Epithelial cell of proximal tubule (primary cell): ENCODE measurements at regions not wholly inside any gene's neighbourhood (a gene's known extent, or its start where the extent isn't known, plus 50 kb on each side); places are given as distances from the start of the nearest gene placed in this dataset.

Experiments
- DNase-seq: peaks from one replicate; pipeline ENCODE4 v3.0.0-alpha.2; 2011; ENCODE audit warnings: low read depth
- H3K4me3 ChIP-seq: 2 replicates; pipeline ENCODE4 v1.5.1; 2011; ENCODE audit warnings: low read depth, mild to moderate bottlenecking, low read length
- CTCF ChIP-seq: conservative IDR thresholded peaks from 2 replicates; pipeline ENCODE4 v1.5.1; 2012; ENCODE audit warnings: low read depth, mild to moderate bottlenecking, low read length

GRCh38 chr11:134008634-134009071, 51.9 kb upstream of the IGSF9B start:
- DNase-seq, result no peak
- H3K4me3 ChIP-seq, result no peak overlapping the region
- TF ChIP-seq CTCF, result no peak

- no peak for TF ChIP-seq CTCF
- no peak overlapping the region for H3K4me3 ChIP-seq
Observed at GRCh38 chr11:134013518-134013917, 55.4 kb upstream of the JAM3 start.

GRCh38 chr11:134014511-134014910, 54.4 kb upstream of the JAM3 start:
- no peak for DNase-seq
- no peak overlapping the region for H3K4me3 ChIP-seq
- TF ChIP-seq CTCF, result peak; percentile 12

More at GRCh38 chr11:134013518-134013917, 55.4 kb upstream of the JAM3 start:
- DNase-seq, result no peak

- TF ChIP-seq CTCF, result no peak
- no peak for DNase-seq
- no peak overlapping the region for H3K4me3 ChIP-seq
Observed at GRCh38 chr11:134015556-134015955, 53.3 kb upstream of the JAM3 start.

- TF ChIP-seq CTCF, result no peak
- no peak overlapping the region for H3K4me3 ChIP-seq
- DNase-seq, result no peak
Observed at GRCh38 chr11:134017511-134018430, 51.1 kb upstream of the JAM3 start.
